ENCODE measurements at regions not wholly inside any gene's neighbourhood (a gene's known extent, or its start where the extent isn't known, plus 50 kb on each side); places are given as distances from the start of the nearest gene placed in this dataset.

DNA sequence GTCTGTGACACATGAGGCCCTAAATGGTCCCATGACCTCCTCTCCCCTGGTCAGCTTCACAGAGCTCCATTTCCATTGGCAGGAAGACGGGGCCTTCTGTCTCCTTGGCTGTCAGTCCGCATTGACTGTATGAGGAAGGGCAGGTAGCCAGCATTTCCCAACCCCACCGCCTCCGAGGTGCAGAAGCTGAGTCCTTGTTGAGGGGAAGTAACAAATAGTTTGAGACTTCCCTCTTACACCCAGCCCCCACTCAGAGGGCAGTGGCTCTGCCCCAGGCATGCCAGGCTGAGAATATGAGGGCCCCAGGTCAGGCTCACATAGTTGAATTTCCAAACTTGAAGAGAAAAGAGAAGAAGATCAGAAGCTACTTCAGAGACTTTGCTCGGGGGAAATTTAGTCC is 611.1 kb downstream of the BRD1 start:
- H3K4me1 Mint-ChIP-seq (ENCODE audit: low read depth), result no peaks in the 10 kb centered on the region
- peaks cover 12% of the 10 kb centered on the region; the same call in 1 of the 2 replicates for H3K36me3 Mint-ChIP-seq (ENCODE audit: low read depth)
- no peak for DNase-seq
- H3K4me3 Mint-ChIP-seq, result no peak overlapping the region
- peaks cover 84% of the 10 kb centered on the region for H3K9me3 Mint-ChIP-seq
- TF ChIP-seq, protein P1, sequence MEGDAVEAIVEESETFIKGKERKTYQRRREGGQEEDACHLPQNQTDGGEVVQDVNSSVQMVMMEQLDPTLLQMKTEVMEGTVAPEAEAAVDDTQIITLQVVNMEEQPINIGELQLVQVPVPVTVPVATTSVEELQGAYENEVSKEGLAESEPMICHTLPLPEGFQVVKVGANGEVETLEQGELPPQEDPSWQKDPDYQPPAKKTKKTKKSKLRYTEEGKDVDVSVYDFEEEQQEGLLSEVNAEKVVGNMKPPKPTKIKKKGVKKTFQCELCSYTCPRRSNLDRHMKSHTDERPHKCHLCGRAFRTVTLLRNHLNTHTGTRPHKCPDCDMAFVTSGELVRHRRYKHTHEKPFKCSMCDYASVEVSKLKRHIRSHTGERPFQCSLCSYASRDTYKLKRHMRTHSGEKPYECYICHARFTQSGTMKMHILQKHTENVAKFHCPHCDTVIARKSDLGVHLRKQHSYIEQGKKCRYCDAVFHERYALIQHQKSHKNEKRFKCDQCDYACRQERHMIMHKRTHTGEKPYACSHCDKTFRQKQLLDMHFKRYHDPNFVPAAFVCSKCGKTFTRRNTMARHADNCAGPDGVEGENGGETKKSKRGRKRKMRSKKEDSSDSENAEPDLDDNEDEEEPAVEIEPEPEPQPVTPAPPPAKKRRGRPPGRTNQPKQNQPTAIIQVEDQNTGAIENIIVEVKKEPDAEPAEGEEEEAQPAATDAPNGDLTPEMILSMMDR (IDR thresholded peaks at IDR 0.05), result no peak
- no peaks in the 10 kb centered on the region; the same call in 1 of the 2 replicates for H3K27me3 Mint-ChIP-seq (ENCODE audit: insufficient read depth)
- H3K27ac Mint-ChIP-seq, result no peak overlapping the region

DNA sequence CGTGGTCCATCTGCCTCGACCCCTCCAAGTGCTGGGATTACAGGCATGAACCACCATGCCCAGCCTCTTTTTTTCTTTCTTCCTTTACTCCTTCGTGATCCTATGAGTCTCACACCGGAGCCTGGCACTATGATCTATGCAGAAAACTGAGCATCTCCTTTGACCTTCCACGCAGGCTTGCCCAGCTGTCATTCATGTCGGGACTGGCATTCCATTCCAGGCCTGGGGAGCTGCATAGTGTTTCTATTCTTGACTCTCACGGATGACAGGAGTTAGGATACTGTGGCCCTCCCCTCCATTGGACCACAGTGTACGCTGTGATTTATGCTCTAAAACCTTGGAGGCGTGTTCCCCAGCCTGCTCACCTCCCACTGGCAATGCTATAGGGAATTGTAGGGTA is 611.8 kb downstream of the BRD1 start:
- Mint-ChIP-seq H3K4me1 (ENCODE audit: low read depth) (no peaks in the 10 kb centered on the region), H3K4me3 (no peak overlapping the region), H3K27me3 (ENCODE audit: insufficient read depth) (no peaks in the 10 kb centered on the region; the same call in 1 of the 2 replicates), H3K9me3 (peaks cover 91% of the 10 kb centered on the region), H3K36me3 (ENCODE audit: low read depth) (peaks cover 12% of the 10 kb centered on the region; the same call in 1 of the 2 replicates), H3K27ac (no peak overlapping the region)
- DNase-seq, result no peak
- TF ChIP-seq, protein P1 (IDR thresholded peaks at IDR 0.05), result no peak

DNA sequence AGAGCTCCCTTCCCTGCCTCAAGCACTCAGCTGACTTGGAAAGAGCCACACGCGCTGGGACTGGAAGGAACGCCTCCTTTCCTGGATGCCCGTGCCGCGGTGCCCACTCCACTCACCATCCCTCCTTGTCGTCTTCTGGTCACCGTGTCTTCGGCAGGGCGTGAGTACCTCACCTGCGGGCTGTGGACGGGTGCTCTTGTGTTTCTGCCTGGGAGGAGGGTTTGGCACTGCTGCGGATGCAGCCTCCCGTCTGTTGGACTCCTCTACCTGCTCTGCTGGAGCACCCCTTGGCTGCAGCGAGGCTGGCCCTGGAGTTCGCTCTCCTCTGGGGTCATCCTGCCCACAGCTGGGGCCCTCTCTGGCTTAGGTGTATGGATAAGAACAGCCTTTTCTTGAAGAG is 612.7 kb downstream of the BRD1 start:
- Mint-ChIP-seq H3K9me3 (peaks cover 94% of the 10 kb centered on the region), H3K4me1 (ENCODE audit: low read depth) (no peaks in the 10 kb centered on the region), H3K36me3 (ENCODE audit: low read depth) (peaks cover 12% of the 10 kb centered on the region; the same call in 1 of the 2 replicates), H3K4me3 (no peak overlapping the region), H3K27ac (no peak overlapping the region), H3K27me3 (ENCODE audit: insufficient read depth) (no peaks in the 10 kb centered on the region; the same call in 1 of the 2 replicates)
- TF ChIP-seq, protein P1 (IDR thresholded peaks at IDR 0.05), result no peak
- DNase-seq, result no peak

DNA sequence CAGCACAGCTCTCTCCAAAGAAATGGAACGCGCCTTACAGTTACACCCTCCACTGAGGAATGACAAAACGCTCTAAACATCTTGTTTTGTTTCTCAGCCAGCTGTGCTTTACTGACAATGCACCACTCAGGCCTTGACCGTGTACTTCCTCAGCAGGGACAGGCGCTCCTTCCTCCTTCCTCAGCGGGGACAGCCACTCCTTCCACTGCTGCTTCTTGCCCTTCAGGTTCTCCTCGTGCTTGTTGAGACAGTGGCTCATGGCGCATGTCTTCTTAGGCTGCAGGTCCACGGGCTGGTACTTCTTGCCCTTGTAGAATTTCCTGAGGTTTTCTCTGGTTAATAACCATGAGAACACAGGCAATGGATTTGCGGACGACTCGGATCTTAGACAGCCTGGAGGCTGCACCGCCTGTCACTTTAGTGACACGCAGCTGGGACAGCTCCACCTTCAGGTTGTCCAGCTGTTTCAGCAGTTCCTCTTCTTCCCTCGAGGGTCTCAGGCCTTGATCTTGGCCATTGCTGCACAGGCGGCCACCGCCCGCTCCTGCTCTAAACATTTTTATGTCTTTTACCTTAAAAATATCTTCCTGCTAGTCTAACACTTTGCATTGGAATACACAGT is 613.8 kb downstream of the BRD1 start:
- H3K27ac Mint-ChIP-seq, result no peak overlapping the region
- no peaks in the 10 kb centered on the region; the same call in 1 of the 2 replicates for H3K27me3 Mint-ChIP-seq (ENCODE audit: insufficient read depth)
- TF ChIP-seq, protein P1 (IDR thresholded peaks at IDR 0.05), result no peak
- DNase-seq, result no peak
- peaks cover 96% of the 10 kb centered on the region for H3K9me3 Mint-ChIP-seq
- H3K36me3 Mint-ChIP-seq (ENCODE audit: low read depth), result peaks cover 7% of the 10 kb centered on the region
- H3K4me3 Mint-ChIP-seq, result no peak overlapping the region
- H3K4me1 Mint-ChIP-seq (ENCODE audit: low read depth), result no peaks in the 10 kb centered on the region

DNA sequence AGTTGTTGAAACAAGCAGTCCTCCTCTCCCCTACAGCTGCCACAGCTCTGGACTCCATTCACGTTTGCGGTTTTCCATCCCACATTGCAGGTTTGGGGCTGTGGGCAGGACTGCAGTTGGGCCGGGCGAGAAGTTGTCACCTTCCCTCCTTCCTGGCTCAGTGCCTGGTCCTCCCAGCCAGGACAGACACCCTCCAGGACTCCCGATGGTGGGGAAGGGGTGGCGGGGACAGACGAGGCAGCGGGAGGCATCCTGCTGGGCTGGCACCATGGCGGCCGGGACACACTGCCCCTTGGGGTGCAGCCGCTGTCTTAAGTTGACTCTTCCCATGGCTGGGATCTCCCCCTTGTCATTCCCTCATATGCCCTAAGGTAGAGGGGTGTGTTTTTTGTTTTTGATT is 615.2 kb downstream of the BRD1 start:
- Mint-ChIP-seq H3K9me3 (peaks cover 90% of the 10 kb centered on the region), H3K4me1 (ENCODE audit: low read depth) (no peaks in the 10 kb centered on the region), H3K36me3 (ENCODE audit: low read depth) (peaks cover 7% of the 10 kb centered on the region), H3K27ac (no peak overlapping the region), H3K27me3 (ENCODE audit: insufficient read depth) (no peaks in the 10 kb centered on the region; the same call in 1 of the 2 replicates), H3K4me3 (no peak overlapping the region)
- TF ChIP-seq, protein P1 (IDR thresholded peaks at IDR 0.05), result no peak
- no peak for DNase-seq
